ENCODE measurements at regions not wholly inside any gene's neighbourhood (a gene's known extent, or its start where the extent isn't known, plus 50 kb on each side); places are given as distances from the start of the nearest gene placed in this dataset.

GRCh38 chrX:22399437-22400192, 126.9 kb downstream of the CBLL2 start:
- TF ChIP-seq PCBP2 (IDR thresholded peaks at IDR 0.05; ENCODE audit: low read depth, low read length, poor library complexity, severe bottlenecking) (no peak), RBM39 (optimal IDR thresholded peaks at IDR 0.05; ENCODE audit: low read depth, low read length) (no peak), POLR2A (conservative IDR thresholded peaks at IDR 0.05) (no peak), ARNT (IDR thresholded peaks at IDR 0.05) (no peak), ATF3 (IDR thresholded peaks at IDR 0.05) (no peak), ATF3 (CRISPR knock-in tag; conservative IDR thresholded peaks at IDR 0.05) (no peak), POLR2AphosphoS5 (IDR thresholded peaks at IDR 0.05; ENCODE audit: control insufficient read depth, insufficient read depth, low read depth, low read length) (no peak), ZNF583 (CRISPR knock-in tag; IDR thresholded peaks at IDR 0.05) (no peak), PYGO2 (tag; IDR thresholded peaks at IDR 0.05) (no peak), ARHGAP35 (IDR thresholded peaks at IDR 0.05; ENCODE audit: partially characterized antibody) (no peak), MITF (IDR thresholded peaks at IDR 0.05) (no peak), CTCF (IDR thresholded peaks at IDR 0.05 in 2 of 3, conservative IDR thresholded peaks at IDR 0.05 in 1 of 3; ENCODE audit: insufficient read depth in 2 of 3, low read depth in 1 of 3, low read length in 3 of 3) (no peak), EZH2 (IDR thresholded peaks at IDR 0.05; ENCODE audit: borderline replicate concordance, low read depth, low read length) (no peak)
